SK-N-DZ (cell line): ENCODE measurements at regions not wholly inside any gene's neighbourhood (a gene's known extent, or its start where the extent isn't known, plus 50 kb on each side); places are given as distances from the start of the nearest gene placed in this dataset.

ENCODE experiments used
- DNase-seq: peaks from one replicate; pipeline ENCODE4 v3.0.0-alpha.2; 2015; ENCODE audit warnings: low spot score

GRCh38 chr1:62917314-62917713 is 133.4 kb downstream of the ATG4C start:
- no peak for DNase-seq

GRCh38 chr1:62917805-62918204 is 133.9 kb downstream of the ATG4C start:
- no peak for DNase-seq

- DNase-seq, result no peak
These were observed 134.8 kb downstream of the ATG4C start for GRCh38 chr1:62918700-62919099.

GRCh38 chr1:62922006-62922405 is 138.1 kb downstream of the ATG4C start:
- DNase-seq, result no peak

GRCh38 chr1:62924983-62925790 is 141.3 kb downstream of the ATG4C start:
- DNase-seq, result no peak

- DNase-seq, result no peak
These were observed 142.8 kb downstream of the ATG4C start for GRCh38 chr1:62926681-62927252.

DNA sequence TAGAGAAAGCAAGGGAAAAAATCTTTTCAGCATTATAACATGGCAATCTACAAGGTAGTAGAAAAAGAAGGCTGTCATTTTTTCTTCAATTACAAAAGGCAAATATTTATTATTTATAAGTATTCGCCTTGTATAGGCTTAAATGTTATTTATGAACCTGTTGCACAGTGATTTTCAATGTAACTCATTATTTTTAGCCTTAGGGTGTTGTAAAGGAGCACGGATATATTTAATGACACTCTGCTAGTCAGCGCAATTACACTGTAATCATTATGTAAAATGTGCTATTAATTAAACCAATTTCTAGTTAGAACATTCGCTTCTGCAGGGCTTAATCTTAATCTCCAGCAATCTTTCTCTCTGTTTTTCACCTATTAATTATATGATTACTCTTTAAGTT is 145.0 kb downstream of the ATG4C start:
- DNase-seq, result no peak

DNA sequence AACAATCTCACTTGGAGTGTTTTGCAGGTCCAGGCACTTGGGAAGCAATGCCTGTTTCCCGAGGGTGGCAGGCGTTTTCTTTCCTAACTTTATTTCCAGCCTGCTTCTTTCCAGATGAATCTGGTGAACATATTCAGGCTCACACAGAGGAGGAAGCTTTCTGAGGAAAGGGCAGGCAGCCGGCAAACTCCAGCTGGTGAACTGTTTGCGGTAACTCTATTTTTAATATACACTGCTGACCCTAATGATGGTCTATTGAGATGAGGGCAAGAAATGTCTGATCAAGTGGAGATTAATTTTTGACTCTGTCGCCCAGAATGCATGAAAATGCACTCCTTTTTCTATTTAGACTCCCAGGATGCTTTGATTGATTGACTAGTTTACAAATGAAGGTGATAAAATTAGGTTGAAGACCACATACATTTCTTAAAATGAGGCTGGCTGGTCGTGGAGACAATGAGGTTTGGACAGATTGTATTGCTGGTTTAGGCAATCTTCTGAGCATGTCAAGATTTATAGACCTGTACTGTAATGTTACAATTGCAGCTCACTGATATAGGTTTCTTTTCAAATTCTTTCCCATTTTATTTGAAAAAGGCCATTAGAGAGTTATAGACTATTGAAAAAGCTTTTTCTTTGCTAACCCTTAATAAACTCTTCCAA is 153.8 kb downstream of the ATG4C start:
- DNase-seq, result no peak

DNA sequence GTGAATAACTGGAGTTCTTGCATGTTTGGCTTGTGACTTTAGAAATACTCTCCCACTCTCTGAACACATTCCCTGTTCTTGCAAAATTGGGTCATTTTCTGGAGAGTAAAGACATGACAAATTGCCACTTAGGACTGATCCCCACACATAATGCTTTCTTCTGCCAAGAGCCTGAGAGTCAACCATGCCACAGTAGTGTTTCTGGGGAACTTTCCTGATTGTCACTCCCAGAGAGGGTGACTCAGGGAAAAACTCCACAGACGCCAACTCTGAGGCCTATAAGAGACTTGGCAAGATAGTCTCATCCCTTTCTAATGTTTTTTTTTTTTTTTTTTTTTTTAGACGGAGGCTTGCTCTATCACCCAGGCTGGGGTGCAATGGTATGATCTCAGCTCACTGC is 157.8 kb downstream of the ATG4C start:
- no peak for DNase-seq

DNA sequence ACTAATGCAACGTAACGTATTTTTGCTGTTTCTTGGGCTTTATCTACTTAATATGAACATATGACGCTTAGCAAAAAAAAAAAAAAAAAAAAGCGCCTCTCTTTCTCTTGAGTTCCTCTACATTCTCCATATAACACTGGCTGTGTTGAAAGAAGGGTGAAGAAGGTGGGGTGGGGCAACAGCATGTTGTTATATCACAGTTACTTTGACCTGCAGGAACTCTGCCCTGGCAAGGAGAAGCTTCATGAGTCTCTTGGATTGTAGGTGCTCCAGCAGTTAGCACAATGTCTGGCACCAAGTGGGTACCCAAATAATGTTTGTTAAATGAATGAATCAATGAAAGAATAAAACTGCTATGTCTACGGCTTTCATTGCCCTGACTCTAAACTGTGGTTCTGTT is 162.6 kb downstream of the ATG4C start:
- no peak for DNase-seq

DNA sequence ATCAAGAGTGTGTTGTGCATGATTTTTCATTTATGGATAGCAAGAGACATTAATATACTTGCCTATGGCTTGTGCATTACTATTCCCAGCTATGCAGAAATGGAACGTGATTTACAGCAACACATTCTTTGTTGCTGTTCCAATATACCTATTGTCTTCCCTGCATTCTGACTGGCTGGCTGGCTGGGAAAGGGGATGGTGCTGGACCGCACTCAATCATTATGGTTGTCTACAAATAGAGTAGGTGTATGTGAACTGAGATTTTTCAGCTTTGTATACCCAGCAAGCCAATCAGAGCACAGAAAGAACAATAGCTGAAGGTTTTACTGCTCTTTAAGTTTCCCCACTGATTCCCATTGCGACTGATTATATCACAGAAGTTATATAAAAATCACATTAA is 167.5 kb downstream of the ATG4C start:
- DNase-seq, result no peak

GRCh38 chr1:62952596-62952995 is 168.7 kb downstream of the ATG4C start:
- DNase-seq, result no peak

GRCh38 chr1:62953633-62954032 is 169.7 kb downstream of the ATG4C start:
- DNase-seq, result no peak

DNA sequence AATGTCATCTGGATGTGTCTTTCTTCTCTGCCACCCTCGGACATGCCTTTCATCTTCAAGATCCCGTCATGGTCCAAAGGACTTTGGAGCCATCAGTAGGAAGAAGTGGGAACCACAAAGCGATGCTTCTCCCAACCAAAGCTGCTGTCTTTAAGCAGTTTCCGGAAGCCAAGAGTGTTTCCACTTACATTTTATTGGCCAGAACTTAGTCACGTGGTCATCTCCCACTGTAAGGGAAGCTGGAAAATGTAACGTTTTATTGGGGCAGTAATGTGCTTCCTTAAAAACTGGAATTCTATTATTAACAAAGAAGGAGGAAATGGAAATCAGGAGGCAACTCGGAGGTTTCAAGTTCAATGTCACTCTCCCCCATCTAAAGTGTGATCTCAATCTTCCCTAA is 170.8 kb downstream of the ATG4C start:
- DNase-seq, result no peak

DNA sequence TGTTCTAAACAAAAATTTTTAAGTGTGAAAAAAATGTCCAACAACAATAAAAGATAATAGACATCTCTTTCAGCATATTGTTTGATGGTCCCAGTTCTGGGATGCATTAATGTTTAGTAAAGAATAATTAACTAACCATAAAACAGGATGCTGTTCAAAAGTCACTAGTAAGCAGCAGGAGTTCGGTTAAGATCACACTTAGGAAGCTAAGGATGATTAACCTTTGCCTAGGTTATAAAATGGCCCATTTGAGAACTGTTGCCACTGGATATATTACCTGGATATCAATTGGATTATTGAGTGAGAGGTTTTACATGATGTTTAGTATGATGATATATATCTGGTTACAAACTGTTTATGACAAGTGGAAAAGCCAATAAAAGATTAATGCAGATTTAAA is 171.7 kb downstream of the ATG4C start:
- no peak for DNase-seq

DNA sequence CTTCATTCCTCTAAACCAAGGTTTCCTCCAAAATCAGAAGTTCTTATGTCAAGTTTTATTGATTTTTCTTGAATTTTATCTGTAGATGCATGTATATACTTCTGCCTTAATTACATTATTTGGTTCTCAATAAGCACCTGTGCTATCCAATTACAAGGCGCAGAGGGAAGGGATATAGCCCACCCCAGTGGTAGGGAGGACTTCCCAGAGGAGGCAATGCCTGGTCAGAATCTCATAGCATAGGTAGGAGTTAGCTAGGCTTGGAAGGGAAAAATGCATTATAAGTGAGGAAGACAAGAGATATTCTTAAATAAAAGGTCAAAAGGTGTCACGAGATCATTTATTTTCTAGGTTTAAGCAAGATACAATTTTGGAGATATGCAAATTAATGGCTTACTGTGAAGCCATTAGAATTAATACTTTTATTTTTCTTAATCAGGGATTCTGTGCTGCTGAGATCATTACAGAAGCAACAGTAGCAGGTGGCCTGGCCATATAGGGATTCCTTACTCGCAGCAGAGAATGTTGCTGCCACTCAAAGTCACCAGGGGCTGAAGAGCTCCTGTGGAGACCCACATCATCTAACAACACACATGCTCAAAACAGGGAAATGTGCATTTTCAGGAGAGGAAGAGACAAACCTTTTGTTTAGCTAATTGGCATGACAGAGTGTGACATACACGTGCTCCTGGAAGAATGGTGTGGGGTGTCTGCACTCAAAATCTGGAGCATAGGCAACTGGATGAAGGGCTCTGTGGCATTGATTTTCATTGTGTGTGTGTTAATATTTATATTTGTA is 178.3 kb downstream of the ATG4C start:
- DNase-seq, result no peak

DNA sequence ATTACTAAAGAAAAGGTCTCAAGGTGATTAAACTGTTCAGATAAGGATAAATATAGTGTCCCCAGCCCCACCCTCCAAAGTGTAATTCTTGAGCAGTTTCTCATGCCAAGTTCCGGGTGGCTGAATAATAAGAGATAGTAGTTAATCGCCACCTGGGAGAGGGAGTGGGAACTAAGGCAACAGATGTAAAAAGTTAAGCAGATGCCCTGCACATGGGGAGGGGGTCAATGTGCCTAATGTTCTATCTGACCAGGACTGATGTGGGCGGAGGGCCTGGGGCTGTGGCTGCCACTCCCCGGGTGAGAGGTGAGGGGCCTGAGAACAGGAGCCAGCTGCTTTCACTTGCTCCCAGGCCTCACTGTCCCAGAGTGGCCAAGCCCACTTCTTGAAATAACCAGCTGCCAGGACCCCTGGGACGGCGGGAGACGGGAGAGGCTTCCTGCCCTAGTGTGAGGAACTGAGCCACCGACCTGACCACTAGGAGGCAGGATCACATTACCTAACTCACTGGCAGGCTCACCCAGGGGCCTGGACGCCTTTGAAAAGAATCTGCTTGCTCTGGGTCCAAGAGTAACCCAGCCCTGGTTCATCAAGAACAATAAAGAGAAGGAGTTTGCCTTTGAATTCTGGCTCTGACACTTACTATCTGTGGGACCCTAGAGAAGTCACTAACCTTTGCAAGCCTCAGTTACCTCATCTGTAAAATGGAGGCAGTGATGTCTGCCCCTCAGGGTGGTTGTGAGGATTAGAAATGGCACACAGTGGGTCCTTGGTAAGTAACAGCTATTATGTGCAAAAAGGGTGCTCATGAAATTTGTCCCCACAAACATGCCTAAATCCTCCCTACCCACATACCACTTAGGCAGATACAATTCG is 179.2 kb downstream of the ATG4C start:
- DNase-seq, result peak; percentile 1

GRCh38 chr1:62964141-62964540 is 180.2 kb downstream of the ATG4C start:
- DNase-seq, result no peak

GRCh38 chr1:62967031-62967430 is 183.1 kb downstream of the ATG4C start:
- no peak for DNase-seq

GRCh38 chr1:62977366-62977765 is 193.4 kb downstream of the ATG4C start:
- DNase-seq, result no peak

GRCh38 chr1:62978741-62979140 is 194.8 kb downstream of the ATG4C start:
- no peak for DNase-seq
